GM10248 (cell line): ENCODE measurements at regions not wholly inside any gene's neighbourhood (a gene's known extent, or its start where the extent isn't known, plus 50 kb on each side); places are given as distances from the start of the nearest gene placed in this dataset.

Source experiments
- CTCF ChIA-PET: fragments of 300-600 bp; sonication (Branson Sonifier 250); formaldehyde crosslinking; extraction: SDS; loops from one replicate; lab custom pipeline; 2021; ENCODE audit warnings: antibody characterized with exemption; lab: Yijun Ruan, JAX
- POLR2A ChIA-PET: fragments of 350-650 bp; sonication (Branson Sonifier 250); formaldehyde crosslinking; extraction: SDS; loops from one replicate; lab custom pipeline; 2020; ENCODE audit warnings: antibody characterized with exemption; lab: Yijun Ruan, JAX
- DNase-seq: peaks from one replicate; pipeline ENCODE4 v3.0.0; 2012; ENCODE audit errors: extremely low spot score
- CTCF ChIP-seq: IDR thresholded peaks from 2 replicates; pipeline ENCODE4 v1.5.1; 2012; ENCODE audit warnings: mild to moderate bottlenecking, low read depth; ENCODE audit errors: extremely low read depth, missing control alignments, control extremely low read depth

DNA sequence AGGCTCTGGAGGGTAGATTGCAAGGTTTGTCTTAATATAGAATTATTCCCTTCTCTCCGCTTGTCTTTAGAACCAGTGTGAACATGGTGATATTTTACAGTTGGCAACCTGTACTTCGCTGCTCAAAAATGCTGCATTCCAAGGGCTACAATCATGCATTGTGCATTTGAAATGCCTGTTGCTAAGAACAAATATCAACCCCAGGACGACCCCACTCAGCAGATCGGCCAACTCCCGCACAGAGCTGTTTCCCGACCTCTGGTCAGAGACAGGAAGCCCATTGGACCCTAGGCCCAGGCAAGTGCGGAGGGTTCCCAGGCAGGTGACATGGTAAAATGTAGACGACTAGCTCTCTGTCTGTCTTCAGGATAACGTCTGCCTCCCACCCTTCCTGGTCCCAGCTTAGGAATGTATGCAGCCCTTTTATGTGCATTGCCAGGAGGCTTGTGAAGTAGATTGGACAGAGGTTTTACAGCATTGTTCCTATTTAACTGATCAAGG lies 263.5 kb downstream of the FOXO1 start:
- ChIA-PET CTCF (no interaction called here), POLR2A (no interaction called here)
- TF ChIP-seq CTCF = no peak
- DNase-seq = no peak

- ChIA-PET POLR2A (no interaction called here), CTCF (no interaction called here)
- no peak for TF ChIP-seq CTCF
- DNase-seq = no peak
Measured at GRCh38 chr13:40403509-40404241, 262.8 kb downstream of the FOXO1 start.

DNA sequence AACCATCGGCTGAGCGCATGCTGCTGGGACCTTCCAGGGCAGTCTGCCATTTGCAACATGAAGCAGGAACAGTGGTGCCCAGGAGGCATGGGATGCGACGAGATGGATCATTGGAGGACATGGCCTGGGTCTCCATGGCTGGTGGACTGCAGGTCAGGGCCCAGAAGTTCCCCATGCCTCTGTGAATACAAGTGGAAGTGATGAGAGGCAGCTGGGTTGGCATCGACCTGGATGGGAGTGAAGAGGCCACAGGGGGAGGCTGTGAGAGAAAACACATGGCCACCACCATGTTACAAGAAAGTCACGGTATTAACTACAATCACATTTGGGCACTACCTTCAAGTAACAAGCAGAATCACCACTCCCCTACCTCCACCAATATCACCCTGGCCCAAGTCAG lies 262.0 kb downstream of the FOXO1 start:
- CTCF ChIA-PET = no interaction called here
- no peak for TF ChIP-seq CTCF

GRCh38 chr13:40404967-40405716 lies 261.3 kb downstream of the FOXO1 start:
- CTCF ChIA-PET = no interaction called here
- no peak for DNase-seq

More for the DNA sequence above, 262.0 kb downstream of the FOXO1 start:
- no peak for DNase-seq
- POLR2A ChIA-PET = no interaction called here

GRCh38 chr13:40406405-40407120 lies 259.9 kb downstream of the FOXO1 start:
- POLR2A ChIA-PET = no interaction called here
- no peak for TF ChIP-seq CTCF
- DNase-seq = no peak
- CTCF ChIA-PET = interaction anchor here (1.4 kb wide), 1 partner anchor 28 kb away, joined by 5 read pairs; no protein-coding TSS in a partner anchor

More at GRCh38 chr13:40404967-40405716, 261.3 kb downstream of the FOXO1 start:
- POLR2A ChIA-PET = no interaction called here
- TF ChIP-seq CTCF = no peak

DNA sequence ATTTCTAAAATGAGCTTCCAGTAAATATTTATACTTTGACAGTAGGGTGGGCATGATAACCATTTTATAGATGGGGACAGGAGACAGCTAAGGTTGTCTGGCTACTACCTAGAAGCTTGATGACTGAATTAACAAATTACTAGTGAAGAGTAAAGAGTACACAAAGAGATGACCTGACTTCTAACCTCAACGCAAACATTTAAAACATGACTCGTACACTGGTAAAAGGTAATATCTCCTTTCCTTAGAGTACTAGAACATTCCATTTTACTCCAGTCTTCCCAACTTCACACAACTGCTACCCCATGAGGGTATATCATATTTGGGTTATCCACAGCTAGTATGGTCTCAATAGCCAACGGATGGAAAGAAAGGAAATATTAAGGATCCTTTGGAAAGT lies 258.9 kb downstream of the FOXO1 start:
- CTCF ChIA-PET = interaction anchor here (0.7 to 1.4 kb wide), 4 partner anchors 14 to 285 kb away, joined by 3 to 5 read pairs (median 3); no protein-coding TSS in a partner anchor
- no peak for DNase-seq

More for the DNA sequence above, 258.9 kb downstream of the FOXO1 start:
- POLR2A ChIA-PET = no interaction called here
- TF ChIP-seq CTCF = no peak
